GM19455 (cell line): ENCODE measurements at regions not wholly inside any gene's neighbourhood (a gene's known extent, or its start where the extent isn't known, plus 50 kb on each side); places are given as distances from the start of the nearest gene placed in this dataset.

Experiments
- ATAC-seq: cut with Tn5 transposase; IDR thresholded peaks from one replicate; pipeline ENCODE4 v1.9.1; 2021; ENCODE audit not compliant: unreplicated experiment

GRCh38 chr4:20351360-20352162, 99.9 kb downstream of the SLIT2 start:
- ATAC-seq: no peak

DNA sequence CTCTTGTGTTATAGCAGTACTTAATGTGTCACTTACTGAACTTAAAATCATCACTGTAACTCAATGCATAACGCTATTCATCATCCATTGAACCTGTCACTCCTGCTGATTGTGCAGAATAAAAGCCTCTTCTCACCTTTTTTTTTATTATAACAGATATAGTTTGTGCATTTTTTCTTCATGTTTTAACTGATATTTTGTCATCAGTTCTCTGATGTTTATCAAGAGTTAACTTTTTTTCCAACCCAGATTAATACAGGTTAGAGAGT, 100.4 kb downstream of the SLIT2 start:
- no peak for ATAC-seq

GRCh38 chr4:20353646-20354045, 101.9 kb downstream of the SLIT2 start:
- ATAC-seq: no peak

- ATAC-seq: no peak
These were observed 102.4 kb downstream of the SLIT2 start for GRCh38 chr4:20354120-20354519.

- no peak for ATAC-seq
These were observed 104.9 kb downstream of the SLIT2 start for GRCh38 chr4:20356565-20356964.

- ATAC-seq: no peak
These were observed 106.4 kb downstream of the SLIT2 start for GRCh38 chr4:20358110-20358509.

GRCh38 chr4:20359692-20360091, 108.0 kb downstream of the SLIT2 start:
- ATAC-seq: no peak

DNA sequence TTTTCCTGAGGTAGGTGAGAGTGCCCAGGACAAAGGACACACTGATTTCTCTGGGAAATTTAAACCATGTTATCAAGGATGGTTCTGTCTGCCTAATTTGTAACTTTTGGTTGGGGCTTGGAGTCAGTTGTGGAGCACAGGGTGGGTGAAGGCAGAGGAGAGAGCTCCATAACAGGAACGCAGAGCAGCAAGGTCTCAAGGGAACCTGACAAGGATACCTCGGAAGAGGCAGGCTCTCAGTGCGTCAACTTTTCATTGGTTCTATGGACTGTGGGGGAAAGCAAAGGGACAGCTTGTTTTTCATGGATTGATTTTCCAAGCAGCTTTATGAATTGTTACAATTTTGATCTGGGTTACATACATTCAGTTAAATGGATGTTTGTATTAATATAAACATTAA, 110.4 kb downstream of the SLIT2 start:
- no peak for ATAC-seq

- ATAC-seq: no peak
These were observed 113.3 kb downstream of the SLIT2 start for GRCh38 chr4:20364969-20365368.

- ATAC-seq: no peak
These were observed 115.7 kb downstream of the SLIT2 start for GRCh38 chr4:20367446-20367845.

DNA sequence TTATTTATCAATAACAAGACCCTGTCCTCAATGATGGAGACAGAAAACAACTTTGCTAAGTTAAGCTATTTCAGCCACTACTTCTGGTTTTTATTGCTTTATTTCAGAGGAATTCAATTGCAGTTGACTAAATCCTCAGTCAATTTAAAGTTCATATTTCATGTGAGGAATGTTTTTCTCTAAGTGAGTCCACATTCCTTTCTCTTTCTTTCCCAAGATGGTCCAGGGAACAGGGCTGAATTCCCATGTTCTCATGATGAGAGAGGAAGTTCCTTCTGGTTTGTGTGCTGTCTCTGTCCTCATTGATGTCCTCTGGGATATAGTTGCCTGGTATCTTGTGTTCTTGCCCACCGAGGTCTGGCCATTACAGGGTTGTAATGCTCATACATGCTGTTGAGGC, 117.2 kb downstream of the SLIT2 start:
- ATAC-seq: no peak

DNA sequence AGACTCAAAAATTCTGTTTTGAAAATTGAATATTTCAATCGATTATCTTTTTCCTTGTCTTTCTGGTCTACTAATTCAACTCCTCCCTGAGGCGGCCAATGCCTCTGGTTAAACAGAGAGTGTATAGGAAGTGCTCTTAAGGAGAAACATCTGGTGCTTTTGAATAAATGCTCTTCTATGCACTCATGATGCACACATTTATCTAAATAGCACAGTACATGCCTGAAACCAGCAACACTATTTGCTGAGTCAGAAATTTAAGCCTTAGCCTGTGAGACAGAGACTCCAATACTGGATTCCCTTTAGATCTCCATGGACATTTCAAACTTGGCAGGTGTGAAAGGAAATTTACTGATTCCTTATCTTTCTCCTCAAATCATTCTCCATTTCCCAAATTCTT, 118.6 kb downstream of the SLIT2 start:
- no peak for ATAC-seq

DNA sequence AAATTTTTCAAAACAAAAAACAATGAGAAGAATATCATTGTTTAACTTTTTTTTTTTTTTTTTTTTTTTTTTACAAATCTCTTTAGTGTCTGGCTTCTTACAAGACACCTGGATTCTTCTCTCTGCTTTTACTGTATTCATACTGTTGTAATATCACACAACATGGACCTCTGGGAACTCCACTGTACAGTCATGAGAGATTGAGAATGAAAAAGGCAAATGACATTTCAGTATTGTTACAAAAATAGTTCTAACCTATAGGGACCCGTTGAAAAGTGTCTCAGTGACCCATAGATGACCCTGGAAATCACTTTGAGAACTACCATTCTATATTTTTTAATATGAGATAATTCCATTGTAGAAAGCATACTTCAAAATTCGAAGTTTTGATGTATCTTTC, 124.4 kb downstream of the SLIT2 start:
- no peak for ATAC-seq

GRCh38 chr4:20378181-20378580, 126.5 kb downstream of the SLIT2 start:
- no peak for ATAC-seq

DNA sequence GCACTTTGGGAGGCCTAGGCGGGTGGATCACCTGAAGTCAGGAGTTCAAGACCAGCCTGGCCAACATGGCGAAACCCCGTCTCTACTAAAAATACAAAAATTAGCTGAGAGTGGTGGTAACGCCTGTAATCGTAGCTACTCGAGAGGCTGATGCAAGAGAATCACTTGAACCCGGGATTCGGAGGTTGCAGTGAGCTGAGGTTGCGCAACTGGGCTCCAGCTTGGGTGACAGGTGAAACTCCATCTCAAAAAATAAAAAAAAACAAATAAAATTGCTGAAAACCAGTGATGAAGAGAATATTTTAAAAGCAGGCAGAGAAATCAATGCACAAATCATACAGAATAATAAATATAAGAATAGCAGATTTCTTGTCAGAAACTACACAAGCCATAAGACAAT, 129.3 kb downstream of the SLIT2 start:
- no peak for ATAC-seq

DNA sequence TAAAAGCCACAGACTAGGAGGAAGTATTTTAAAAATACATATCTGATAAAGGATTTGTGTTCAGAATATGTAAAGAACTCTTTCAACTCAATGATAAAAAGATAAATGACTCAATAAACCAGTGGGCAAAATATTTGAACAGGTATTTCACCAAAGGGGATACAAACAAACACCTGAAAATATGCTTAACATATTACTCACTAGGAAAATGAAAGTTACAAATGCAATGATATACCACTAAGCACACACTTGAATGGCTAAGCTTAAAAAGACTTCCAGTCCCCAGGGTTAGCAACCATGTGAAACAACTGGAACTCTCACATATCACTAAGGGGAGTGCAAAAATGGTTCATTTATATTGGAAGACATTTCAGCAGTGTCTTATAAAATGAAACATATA, 131.6 kb downstream of the SLIT2 start:
- ATAC-seq: no peak

GRCh38 chr4:20383969-20384368, 132.3 kb downstream of the SLIT2 start:
- ATAC-seq: no peak

GRCh38 chr4:20384456-20384855, 132.8 kb downstream of the SLIT2 start:
- no peak for ATAC-seq

DNA sequence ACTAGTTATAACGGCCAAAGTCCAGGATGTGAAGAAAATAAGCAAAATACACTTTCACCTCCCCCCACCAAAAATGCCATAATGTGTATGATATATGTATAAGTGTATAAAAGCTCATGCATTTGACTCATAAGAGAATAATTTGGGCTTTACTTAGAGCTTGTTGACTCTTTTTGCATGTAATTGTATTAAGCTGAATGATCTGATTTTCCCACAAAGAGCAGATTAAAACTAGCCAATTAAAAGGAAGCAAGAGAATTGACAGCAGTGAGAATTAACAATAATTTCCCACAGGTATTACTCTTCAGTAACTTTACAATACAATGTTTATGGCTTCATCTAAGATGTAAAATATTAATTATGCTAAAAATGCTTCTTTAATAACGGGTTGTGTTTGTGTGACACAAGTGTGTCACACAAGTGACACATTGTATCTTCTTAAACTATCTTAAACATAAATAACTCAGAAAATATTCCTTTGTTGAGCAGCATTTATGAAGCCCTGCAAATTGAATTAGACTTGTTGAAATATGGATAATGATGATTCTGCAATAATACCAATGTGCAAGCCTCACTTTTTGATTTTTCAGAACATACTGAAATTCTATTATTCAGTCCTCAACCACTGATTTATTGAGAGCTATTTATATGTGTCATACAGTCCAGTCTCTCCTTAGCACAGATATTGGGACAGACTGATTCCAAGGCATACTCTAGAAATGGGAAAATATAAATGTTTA, 134.5 kb downstream of the SLIT2 start:
- no peak for ATAC-seq

DNA sequence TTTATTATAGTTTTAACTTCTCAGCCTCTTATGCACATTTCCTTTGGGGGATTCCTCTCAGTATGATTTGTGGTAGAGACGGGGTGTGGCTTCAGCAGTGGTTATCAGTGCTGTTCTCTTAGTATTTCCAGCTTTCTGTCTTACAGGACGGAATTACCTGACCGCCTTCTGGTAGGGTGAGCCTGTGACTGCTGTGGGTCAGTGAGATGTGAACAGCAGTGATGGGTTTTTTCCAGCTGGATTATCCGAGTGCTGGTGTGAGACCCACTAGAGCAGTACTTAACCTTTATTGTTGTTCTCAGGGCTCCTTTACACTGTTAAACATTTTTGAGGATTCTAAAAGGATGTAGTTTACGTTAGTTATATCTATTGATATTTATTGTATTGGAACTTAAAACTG, 135.2 kb downstream of the SLIT2 start:
- ATAC-seq: no peak

GRCh38 chr4:20391198-20391597, 139.5 kb downstream of the SLIT2 start:
- ATAC-seq: no peak

GRCh38 chr4:20391912-20392311, 140.2 kb downstream of the SLIT2 start:
- no peak for ATAC-seq
